ENCODE measurements at regions not wholly inside any gene's neighbourhood (a gene's known extent, or its start where the extent isn't known, plus 50 kb on each side); places are given as distances from the start of the nearest gene placed in this dataset.

GRCh38 chr2:13666582-13667414 is 950.1 kb downstream of the TRIB2 start:
- TF ChIP-seq CTCF (IDR thresholded peaks at IDR 0.05; ENCODE audit: low read length): no peak
- no peak for TF ChIP-seq EZH2 (optimal IDR thresholded peaks at IDR 0.05; ENCODE audit: low read depth, low read length)
